NCI-H1436 (cell line): ENCODE measurements at regions not wholly inside any gene's neighbourhood (a gene's known extent, or its start where the extent isn't known, plus 50 kb on each side); places are given as distances from the start of the nearest gene placed in this dataset.

Source experiments
- DNase-seq: peaks from one replicate; lab custom pipeline; 2025; lab: John Stamatoyannopoulos, UW

DNA sequence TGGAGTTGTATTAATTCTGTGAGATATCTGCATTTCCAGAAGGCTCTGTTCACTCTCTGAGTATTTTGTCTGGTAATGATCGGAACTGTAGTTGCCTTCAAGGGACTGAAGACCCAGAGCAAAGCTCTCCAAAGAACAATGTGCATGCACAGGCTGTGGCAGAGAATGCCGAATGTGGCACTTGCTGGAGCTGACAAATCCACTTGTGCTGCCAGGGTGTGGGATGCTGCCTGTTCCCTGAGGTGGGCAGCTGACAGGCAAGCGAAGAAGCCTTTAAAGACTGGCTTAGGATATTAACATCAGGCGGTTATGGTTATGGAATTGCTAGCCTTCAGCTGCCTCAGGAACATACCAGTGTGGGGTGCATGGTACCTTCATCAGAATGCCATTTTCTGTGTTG lies 419.9 kb upstream of the ATP2B1 start:
- DNase-seq = no peak

DNA sequence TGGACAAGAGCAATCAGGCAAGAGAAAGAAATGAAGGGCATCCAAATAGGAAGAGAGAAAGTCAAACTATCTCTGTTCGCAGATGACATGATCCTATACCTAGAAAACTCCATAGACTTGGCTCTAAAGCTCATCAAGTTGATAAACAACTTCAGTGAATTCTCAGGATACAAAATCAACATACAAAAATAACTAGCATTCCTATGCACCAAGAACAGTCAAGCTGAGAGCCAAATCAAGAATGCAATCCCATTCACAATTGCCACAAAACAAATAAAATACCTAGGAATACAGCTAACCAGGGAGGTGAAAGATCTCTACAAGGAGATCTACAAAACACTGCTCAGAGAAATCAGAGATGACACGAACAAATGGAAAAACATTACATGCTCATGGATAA lies 417.5 kb upstream of the ATP2B1 start:
- DNase-seq = no peak

DNA sequence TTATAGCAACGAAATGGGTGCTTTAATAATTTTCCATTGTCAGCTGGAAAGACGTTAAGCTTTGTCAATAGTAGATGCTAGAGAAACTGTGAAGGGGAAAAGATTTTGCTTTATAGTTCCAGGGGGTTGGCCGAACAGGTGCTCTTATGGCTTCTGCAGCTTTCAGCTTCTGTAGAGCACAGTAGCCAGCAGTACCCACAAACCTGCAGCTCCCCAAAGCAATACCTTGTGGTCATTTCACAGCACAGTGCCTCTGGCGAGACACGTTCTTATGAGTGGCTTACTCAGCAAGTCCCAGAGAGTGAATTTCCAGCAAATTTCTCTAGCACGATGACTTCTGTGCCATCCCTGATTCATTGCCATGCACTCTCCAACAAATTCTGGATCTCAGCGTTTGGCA lies 416.3 kb upstream of the ATP2B1 start:
- DNase-seq = peak; percentile 34

DNA sequence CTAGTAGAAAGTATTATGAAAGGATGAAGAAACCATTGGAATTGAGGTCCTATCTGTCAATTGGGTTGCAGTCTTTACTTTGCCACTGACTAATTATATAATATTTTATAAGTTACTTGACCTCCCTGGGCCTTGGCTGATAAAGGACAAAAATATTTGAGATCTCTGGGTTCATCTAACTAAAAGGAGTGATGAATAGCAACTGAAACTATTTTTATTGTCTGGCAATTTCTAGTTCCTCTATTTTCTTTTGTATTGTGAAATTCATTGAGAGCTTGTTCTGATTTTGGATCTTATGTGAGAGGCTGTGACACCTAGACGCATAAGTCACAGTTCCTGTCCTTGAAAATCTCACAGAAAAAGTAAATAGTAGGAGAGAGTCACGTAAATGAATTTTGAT lies 415.7 kb upstream of the ATP2B1 start:
- DNase-seq = no peak

GRCh38 chr12:90122681-90123080 lies 414.0 kb upstream of the ATP2B1 start:
- no peak for DNase-seq

GRCh38 chr12:90120627-90121026 lies 412.0 kb upstream of the ATP2B1 start:
- DNase-seq = no peak

GRCh38 chr12:90112666-90113065 lies 404.0 kb upstream of the ATP2B1 start:
- no peak for DNase-seq

GRCh38 chr12:90111791-90112580 lies 403.3 kb upstream of the ATP2B1 start:
- no peak for DNase-seq

DNA sequence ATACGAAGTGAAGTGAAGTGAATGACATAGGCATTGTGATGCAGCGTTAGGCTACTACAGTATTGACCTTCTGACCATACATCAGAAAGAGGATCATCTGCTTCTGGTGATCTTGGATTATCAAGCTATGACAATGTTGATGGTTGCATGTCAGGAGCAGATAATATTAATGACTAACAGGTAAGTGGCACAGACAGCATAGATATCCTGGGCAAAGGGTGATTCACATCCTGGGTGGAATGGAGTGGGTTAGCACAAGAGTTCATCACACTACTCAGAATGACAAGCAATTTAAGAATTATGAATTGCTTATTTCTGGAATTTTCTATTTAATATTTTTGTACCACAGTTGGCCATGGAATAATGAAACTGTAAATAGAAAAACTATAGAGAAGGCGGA lies 397.9 kb upstream of the ATP2B1 start:
- DNase-seq = no peak

- DNase-seq = no peak
Measured at GRCh38 chr12:90102957-90103652, 394.5 kb upstream of the ATP2B1 start.

GRCh38 chr12:90100579-90100978 lies 391.9 kb upstream of the ATP2B1 start:
- no peak for DNase-seq

DNA sequence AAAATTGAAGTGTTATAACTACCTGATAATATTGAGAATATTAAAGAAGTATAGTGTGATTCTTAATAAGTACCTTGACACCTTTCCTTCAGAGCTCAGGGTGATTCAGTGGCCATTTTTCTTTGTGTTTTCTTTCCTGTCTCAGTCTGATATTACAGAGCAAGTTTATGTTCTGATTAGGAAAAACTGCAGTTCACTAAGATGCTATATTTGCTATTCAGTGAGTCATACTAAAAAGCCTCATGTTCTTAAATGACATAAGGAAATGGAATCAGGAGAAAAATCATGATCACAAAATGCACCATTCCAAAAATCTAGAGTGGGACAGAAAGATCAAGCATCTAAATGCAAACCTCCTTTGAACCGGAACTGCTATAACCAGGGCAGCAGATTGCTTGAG lies 390.6 kb upstream of the ATP2B1 start:
- no peak for DNase-seq

GRCh38 chr12:90098132-90098779 lies 389.6 kb upstream of the ATP2B1 start:
- DNase-seq = peak; percentile 17

DNA sequence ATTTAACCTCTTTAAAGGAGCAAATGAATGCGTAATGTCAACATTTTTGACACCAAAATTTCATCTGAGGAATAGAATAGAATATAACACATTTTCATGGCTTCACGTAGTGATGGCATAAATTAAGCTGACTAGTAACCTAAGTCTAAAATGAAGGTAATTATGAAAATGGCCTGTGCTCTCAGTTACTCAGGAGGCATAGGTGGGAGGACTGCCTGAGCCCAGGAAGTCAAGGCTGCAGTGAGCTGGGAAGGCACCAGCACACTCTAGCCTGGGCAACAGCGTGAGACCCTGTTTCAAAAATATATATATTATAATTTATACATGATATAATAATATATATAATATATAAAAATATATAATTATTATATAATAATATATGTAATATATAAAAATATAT lies 383.2 kb upstream of the ATP2B1 start:
- DNase-seq = peak; percentile 38

GRCh38 chr12:90090929-90091651 lies 382.5 kb upstream of the ATP2B1 start:
- DNase-seq = no peak

- no peak for DNase-seq
Measured at GRCh38 chr12:90086281-90086680, 377.6 kb upstream of the ATP2B1 start.

DNA sequence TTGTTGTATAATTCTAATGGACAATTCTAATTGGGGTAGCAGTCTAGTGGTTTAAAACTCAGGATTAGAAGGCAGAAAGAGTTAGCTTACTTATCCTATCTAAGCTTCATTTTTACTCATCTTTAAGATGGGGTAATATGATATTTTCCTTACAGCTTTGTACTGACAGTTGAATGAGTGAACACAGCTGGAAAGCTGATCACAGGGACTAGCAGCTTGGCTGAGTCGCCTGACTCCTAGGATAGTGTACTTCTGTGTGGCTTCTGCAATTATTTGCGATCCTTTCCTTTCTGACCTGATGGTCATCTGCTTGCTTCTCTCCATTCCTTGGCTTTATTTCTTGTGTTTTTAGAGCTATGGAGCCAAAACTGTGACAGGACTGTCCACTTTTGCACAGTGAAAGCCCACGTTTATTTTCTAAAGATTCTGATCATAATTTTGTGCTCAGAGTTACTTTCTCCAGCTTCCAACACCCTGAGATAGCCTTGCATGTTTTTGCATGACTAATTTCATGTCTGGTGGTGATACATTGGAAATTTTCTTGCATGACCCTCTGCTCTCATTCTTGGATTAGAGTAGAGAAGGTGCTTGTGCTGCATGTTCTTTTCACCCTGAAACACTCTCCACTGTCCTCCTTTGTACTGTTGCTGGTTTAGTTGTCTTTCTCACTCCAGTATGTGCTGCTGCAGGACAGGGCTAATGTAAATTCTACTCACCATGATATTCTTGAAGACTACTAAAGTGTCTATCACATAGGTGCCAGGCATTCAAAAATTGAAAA lies 377.0 kb upstream of the ATP2B1 start:
- no peak for DNase-seq

DNA sequence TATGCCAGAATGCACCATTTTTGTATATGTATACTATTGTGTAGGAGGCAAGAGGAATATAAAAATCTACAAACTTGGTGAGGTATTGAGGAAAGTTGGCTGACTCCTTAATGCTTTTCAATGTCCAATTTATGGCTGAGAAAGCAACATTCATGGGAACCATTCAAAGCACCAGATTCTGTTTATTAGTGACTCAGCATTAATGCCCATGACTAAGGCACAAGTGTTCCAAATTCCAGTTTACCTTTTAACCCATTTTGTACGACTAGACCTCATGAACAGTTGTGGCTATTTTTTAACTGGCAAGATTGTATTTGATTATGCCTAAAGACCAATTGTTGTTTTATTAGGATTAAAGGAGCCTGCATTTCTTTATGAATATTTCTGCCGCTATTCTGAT lies 375.4 kb upstream of the ATP2B1 start:
- no peak for DNase-seq

GRCh38 chr12:90080616-90081015 lies 372.0 kb upstream of the ATP2B1 start:
- DNase-seq = no peak

DNA sequence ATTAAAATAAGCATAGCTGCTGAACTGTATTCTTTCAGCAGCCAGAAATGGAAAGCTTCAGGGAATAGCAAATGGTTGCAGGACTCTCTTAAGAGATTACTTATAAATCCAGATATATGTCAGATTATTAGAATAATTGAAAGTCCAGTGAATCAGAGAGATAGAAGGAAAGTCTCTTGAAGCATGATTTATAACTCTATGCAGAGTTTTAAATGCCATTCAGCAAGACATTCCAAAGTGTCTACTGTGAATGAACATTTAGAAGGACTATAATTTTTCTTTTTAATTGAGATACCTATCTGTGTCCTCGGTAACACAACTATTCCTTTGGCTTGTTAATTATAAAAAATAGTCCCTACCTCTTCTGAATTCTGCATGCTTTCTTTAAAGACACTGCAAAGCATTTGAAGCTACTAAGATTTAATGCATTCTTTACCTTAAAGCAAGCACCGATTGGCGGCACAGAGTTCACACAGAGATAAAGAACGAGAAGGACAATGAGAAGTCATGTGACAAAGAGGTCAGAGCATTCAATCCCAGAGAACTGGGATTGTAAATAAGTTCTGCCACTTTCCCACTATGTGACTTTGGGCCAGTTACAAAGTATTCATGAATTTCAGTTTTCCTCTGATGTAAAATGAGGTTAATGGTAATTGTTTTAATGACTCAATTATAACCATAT lies 371.0 kb upstream of the ATP2B1 start:
- no peak for DNase-seq

DNA sequence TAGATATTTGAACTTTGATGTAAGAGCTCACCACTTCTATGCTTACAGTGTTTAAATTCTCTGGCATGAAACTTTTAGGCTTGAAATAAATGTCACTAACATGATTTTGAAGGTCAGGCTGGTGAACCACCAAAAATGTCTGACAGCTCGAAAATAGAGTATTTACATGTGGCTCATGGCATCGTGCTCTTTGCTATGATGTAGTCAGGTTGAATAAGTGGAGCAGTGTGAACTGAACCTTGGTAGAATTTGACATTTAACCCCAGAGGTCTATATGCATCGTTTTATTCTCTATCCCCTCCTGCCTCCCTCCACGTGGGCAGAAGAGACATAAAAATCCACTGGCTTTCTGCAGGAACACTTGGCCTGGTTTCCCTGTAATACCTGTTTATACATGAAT lies 369.7 kb upstream of the ATP2B1 start:
- no peak for DNase-seq
